ENCODE measurements at regions not wholly inside any gene's neighbourhood (a gene's known extent, or its start where the extent isn't known, plus 50 kb on each side); places are given as distances from the start of the nearest gene placed in this dataset.

DNA sequence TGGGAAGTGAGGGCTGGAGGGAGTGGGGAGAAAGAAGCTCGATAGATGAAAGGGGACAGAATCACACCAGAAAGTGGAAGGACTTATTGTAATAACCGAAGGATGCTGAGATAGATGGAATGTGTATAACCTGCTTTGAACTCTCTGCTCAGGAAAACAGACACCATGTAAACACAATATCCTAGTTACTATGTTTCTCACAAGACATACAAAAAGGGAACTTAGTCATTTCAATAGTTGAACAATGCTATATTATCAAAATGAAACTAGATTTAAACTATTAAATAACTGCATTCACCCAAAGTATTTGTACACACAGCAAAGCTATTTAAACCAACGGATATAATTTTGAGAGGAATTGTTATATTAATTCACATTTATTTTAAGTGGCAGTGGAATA lies 108.3 kb upstream of the GADL1 start:
- Histone ChIP-seq H2BK120ac (ENCODE audit: insufficient read depth, low read length, poor library complexity) (no peak overlapping the region), H3K4me3 (ENCODE audit: low read depth, low read length) (no peak overlapping the region), H2BK5ac (ENCODE audit: low read depth, low read length, poor library complexity) (no peak overlapping the region), H4K91ac (ENCODE audit: low read depth, low read length) (no peak overlapping the region), H2BK12ac (ENCODE audit: low read length) (no peak overlapping the region), H2AFZ (ENCODE audit: insufficient read depth, low read length, poor library complexity) (no peak overlapping the region), H3K4me1 (ENCODE audit: control insufficient read depth in 1 of 2, insufficient read depth in 2 of 2, low read length in 2 of 2) (peaks cover 5 to 9% of the 10 kb centered on the region in 2 experiments), H3K9me3 (ENCODE audit: insufficient read depth, low read depth, low read length) (no peaks in the 10 kb centered on the region), H3K79me1 (ENCODE audit: low read length) (peaks cover 19% of the 10 kb centered on the region), H3K27me3 (ENCODE audit: insufficient read depth, low read length) (no peaks in the 10 kb centered on the region), H4K12ac (ENCODE audit: low read depth, low read length) (no peak overlapping the region), H2AK5ac (ENCODE audit: low read length) (no peak overlapping the region), H3K79me2 (ENCODE audit: control insufficient read depth, insufficient read depth, low read length, poor library complexity) (peaks cover 2% of the 10 kb centered on the region), H3K36me3 (ENCODE audit: control insufficient read depth in 1 of 2, insufficient read depth in 2 of 2, low read length in 2 of 2) (no peaks in the 10 kb centered on the region), H3K9ac (ENCODE audit: low read length) (no peak overlapping the region), H3K18ac (ENCODE audit: low read length) (no peak overlapping the region), H3K23ac (ENCODE audit: low read length) (no peak overlapping the region), H3K4me2 (ENCODE audit: low read length) (no peak overlapping the region), H3K14ac (ENCODE audit: low read length) (no peak overlapping the region), H3K4ac (ENCODE audit: low read depth, low read length) (no peak overlapping the region), H4K8ac (ENCODE audit: low read depth, low read length) (no peak overlapping the region), H3K27ac (ENCODE audit: low read depth, low read length) (no peak overlapping the region)
- no CpG with 5 or more reads among the region's 3 CpGs for WGBS (ENCODE audit: extremely low coverage, insufficient coverage, insufficient read length)
- DNase-seq: no peak

DNA sequence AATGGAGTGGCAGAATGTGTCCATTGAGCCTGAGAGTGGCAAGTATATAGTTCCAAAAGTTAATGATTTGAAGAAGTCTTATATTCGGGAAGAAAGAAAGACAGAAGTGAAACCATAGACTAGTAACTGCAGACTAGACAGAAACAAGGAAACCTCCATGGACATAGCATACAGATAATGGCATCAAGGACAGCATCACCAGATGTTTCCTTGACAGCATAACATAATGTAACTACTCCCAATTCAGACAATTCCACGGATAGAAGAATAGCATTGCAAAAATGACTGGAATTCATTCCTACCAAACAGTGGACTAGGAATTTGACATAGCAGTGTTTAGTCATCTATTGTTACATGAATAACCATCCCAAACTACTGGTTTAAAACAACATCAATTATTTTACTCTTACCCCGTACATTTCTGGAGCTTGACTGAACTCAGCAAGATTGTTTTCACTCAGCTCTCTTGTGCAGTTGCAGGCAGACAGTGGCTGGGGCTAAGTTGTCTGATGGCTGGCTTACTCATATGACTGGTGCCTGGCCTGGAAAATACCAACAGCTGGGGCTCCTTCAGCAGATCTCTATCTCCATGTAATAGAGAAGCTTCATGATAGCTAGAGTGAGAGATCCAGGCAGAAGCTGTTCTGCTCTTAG lies 109.7 kb upstream of the GADL1 start:
- DNase-seq: peak; percentile 93 to 95
- Histone ChIP-seq H4K91ac (ENCODE audit: low read depth, low read length) (peak overlapping the region; percentile 95), H3K9me3 (ENCODE audit: insufficient read depth, low read depth, low read length) (no peaks in the 10 kb centered on the region), H4K8ac (ENCODE audit: low read depth, low read length) (peak overlapping the region; percentile 86), H3K4me2 (ENCODE audit: low read length) (no peak overlapping the region), H4K12ac (ENCODE audit: low read depth, low read length) (no peak overlapping the region), H3K79me2 (ENCODE audit: control insufficient read depth, insufficient read depth, low read length, poor library complexity) (peaks cover 2% of the 10 kb centered on the region), H2BK12ac (ENCODE audit: low read length) (peak overlapping the region; percentile 81), H2AK5ac (ENCODE audit: low read length) (peak overlapping the region; percentile 80), H3K9ac (ENCODE audit: low read length) (no peak overlapping the region), H2BK5ac (ENCODE audit: low read depth, low read length, poor library complexity) (peak overlapping the region; percentile 93), H3K14ac (ENCODE audit: low read length) (peak overlapping the region; percentile 80), H2AFZ (ENCODE audit: insufficient read depth, low read length, poor library complexity) (no peak overlapping the region), H3K18ac (ENCODE audit: low read length) (no peak overlapping the region), H3K4me1 (ENCODE audit: control insufficient read depth in 1 of 2, insufficient read depth in 2 of 2, low read length in 2 of 2) (peaks cover 8 to 14% of the 10 kb centered on the region in 2 experiments), H3K4me3 (ENCODE audit: low read depth, low read length) (no peak overlapping the region), H3K23ac (ENCODE audit: low read length) (no peak overlapping the region), H3K27me3 (ENCODE audit: insufficient read depth, low read length) (no peaks in the 10 kb centered on the region), H3K27ac (ENCODE audit: low read depth, low read length) (peak overlapping the region; percentile 99), H3K4ac (ENCODE audit: low read depth, low read length) (peak overlapping the region; percentile 78), H3K79me1 (ENCODE audit: low read length) (peaks cover 22% of the 10 kb centered on the region), H2BK120ac (ENCODE audit: insufficient read depth, low read length, poor library complexity) (peak overlapping the region; percentile 97), H3K36me3 (ENCODE audit: control insufficient read depth in 1 of 2, insufficient read depth in 2 of 2, low read length in 2 of 2) (no peaks in the 10 kb centered on the region)
- WGBS (ENCODE audit: extremely low coverage, insufficient coverage, insufficient read length): no CpG with 5 or more reads among the region's 3 CpGs

DNA sequence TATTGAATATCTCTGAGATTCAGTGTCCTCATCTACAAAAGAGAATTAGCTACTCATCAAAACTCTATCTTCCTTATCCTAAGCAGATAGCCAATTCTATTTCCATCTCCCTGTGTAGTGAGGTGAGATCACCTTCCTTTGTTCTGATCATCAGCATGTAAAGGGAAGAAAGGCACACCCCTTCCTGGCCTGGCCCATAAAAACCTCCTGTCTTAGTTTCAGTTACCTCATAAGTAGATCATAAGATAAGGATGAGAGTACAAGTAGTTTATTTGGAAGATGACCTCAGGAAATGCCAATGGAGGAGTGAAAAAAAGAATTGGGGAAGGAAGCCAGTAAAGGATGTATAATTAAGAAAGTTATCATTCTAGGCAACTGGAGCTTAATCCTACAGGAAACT lies 114.5 kb upstream of the GADL1 start:
- Histone ChIP-seq H2BK5ac (ENCODE audit: low read depth, low read length, poor library complexity) (no peak overlapping the region), H2AFZ (ENCODE audit: insufficient read depth, low read length, poor library complexity) (no peak overlapping the region), H3K4me2 (ENCODE audit: low read length) (no peak overlapping the region), H3K14ac (ENCODE audit: low read length) (no peak overlapping the region), H3K9me3 (ENCODE audit: insufficient read depth, low read depth, low read length) (no peaks in the 10 kb centered on the region), H3K27ac (ENCODE audit: low read depth, low read length) (peak overlapping the region; percentile 96), H3K18ac (ENCODE audit: low read length) (no peak overlapping the region), H3K23ac (ENCODE audit: low read length) (no peak overlapping the region), H3K79me1 (ENCODE audit: low read length) (peaks cover 32% of the 10 kb centered on the region), H4K12ac (ENCODE audit: low read depth, low read length) (no peak overlapping the region), H3K4me3 (ENCODE audit: low read depth, low read length) (no peak overlapping the region), H2AK5ac (ENCODE audit: low read length) (no peak overlapping the region), H2BK120ac (ENCODE audit: insufficient read depth, low read length, poor library complexity) (peak overlapping the region; percentile 99), H3K79me2 (ENCODE audit: control insufficient read depth, insufficient read depth, low read length, poor library complexity) (peaks cover 4% of the 10 kb centered on the region), H3K4ac (ENCODE audit: low read depth, low read length) (no peak overlapping the region), H4K8ac (ENCODE audit: low read depth, low read length) (no peak overlapping the region), H4K91ac (ENCODE audit: low read depth, low read length) (no peak overlapping the region), H3K4me1 (ENCODE audit: control insufficient read depth in 1 of 2, insufficient read depth in 2 of 2, low read length in 2 of 2) (peaks cover 14 to 27% of the 10 kb centered on the region in 2 experiments), H3K27me3 (ENCODE audit: insufficient read depth, low read length) (no peaks in the 10 kb centered on the region), H2BK12ac (ENCODE audit: low read length) (no peak overlapping the region), H3K9ac (ENCODE audit: low read length) (no peak overlapping the region), H3K36me3 (ENCODE audit: control insufficient read depth in 1 of 2, insufficient read depth in 2 of 2, low read length in 2 of 2) (no peaks in the 10 kb centered on the region)
- DNase-seq: no peak

DNA sequence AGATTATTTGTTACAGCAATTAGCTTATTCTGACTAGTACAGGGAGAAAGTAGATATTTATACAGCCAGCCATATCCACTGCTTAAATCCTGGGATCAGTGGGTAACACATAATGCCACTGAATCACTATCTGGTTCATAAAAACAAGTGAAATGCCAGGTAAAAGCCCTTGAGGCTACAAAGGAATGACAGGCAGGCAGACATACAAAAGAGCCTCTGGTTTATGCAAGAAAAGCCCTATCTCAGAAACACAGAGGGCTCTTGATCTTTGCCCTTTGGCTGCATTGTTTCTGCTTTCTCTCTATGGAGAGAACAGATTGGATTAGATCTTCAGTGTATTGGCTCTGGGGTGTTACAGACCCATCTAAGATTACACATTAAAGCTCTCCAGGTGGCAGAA lies 115.4 kb upstream of the GADL1 start:
- Histone ChIP-seq H3K23ac (ENCODE audit: low read length) (no peak overlapping the region), H2BK12ac (ENCODE audit: low read length) (no peak overlapping the region), H3K36me3 (ENCODE audit: control insufficient read depth in 1 of 2, insufficient read depth in 2 of 2, low read length in 2 of 2) (no peaks in the 10 kb centered on the region), H3K18ac (ENCODE audit: low read length) (no peak overlapping the region), H2BK120ac (ENCODE audit: insufficient read depth, low read length, poor library complexity) (no peak overlapping the region), H4K91ac (ENCODE audit: low read depth, low read length) (no peak overlapping the region), H3K9ac (ENCODE audit: low read length) (no peak overlapping the region), H3K4me3 (ENCODE audit: low read depth, low read length) (no peak overlapping the region), H3K14ac (ENCODE audit: low read length) (no peak overlapping the region), H3K9me3 (ENCODE audit: insufficient read depth, low read depth, low read length) (no peaks in the 10 kb centered on the region), H3K4me2 (ENCODE audit: low read length) (peak overlapping the region; percentile 29), H3K79me1 (ENCODE audit: low read length) (peaks cover 31% of the 10 kb centered on the region), H4K8ac (ENCODE audit: low read depth, low read length) (no peak overlapping the region), H2AFZ (ENCODE audit: insufficient read depth, low read length, poor library complexity) (no peak overlapping the region), H3K4me1 (ENCODE audit: control insufficient read depth in 1 of 2, insufficient read depth in 2 of 2, low read length in 2 of 2) (peaks cover 13 to 26% of the 10 kb centered on the region in 2 experiments), H3K79me2 (ENCODE audit: control insufficient read depth, insufficient read depth, low read length, poor library complexity) (peaks cover 3% of the 10 kb centered on the region), H3K27me3 (ENCODE audit: insufficient read depth, low read length) (no peaks in the 10 kb centered on the region), H4K12ac (ENCODE audit: low read depth, low read length) (no peak overlapping the region), H2BK5ac (ENCODE audit: low read depth, low read length, poor library complexity) (no peak overlapping the region), H3K4ac (ENCODE audit: low read depth, low read length) (no peak overlapping the region), H3K27ac (ENCODE audit: low read depth, low read length) (peak overlapping the region; percentile 96), H2AK5ac (ENCODE audit: low read length) (no peak overlapping the region)
- peak; percentile 49 to 69 for DNase-seq

All from trophoblast cell (in vitro differentiated cells and primary cell).